ENCODE measurements at regions not wholly inside any gene's neighbourhood (a gene's known extent, or its start where the extent isn't known, plus 50 kb on each side); places are given as distances from the start of the nearest gene placed in this dataset.
A peak's percentile ranks its signal among the peaks of the same experiment; 100 is the strongest.

DNA sequence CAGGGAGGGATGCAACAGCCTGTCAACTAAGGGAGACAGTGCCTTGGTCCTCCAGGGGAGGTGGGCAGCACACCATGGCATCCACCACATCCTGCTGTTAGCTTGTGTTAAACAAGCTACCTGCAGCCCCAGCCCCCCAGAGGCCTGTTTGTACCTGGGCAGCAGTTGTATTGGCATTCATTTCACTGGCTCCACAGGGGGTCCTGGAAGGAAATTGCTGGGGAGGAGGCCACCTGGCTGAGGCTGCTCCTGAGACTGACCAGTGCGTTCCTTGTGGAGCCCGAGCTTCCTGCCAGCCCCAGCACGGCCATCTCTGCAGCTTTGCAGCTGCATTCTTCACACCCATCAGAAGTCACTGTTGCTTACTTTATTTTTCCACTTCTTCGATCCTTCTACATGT lies 479.9 kb downstream of the INSC start:
- H3K4me1 ChIP-seq (ENCODE audit: insufficient read depth): peaks cover 5% of the 10 kb centered on the region; the same call in 1 of the 2 replicates
- H3K4me3 ChIP-seq: no peak overlapping the region
- H3K27me3 ChIP-seq (ENCODE audit: insufficient read depth): no peaks in the 10 kb centered on the region
- TF ChIP-seq POLR2AphosphoS5 (IDR thresholded peaks at IDR 0.05; ENCODE audit: low read depth) (no peak), CREB1 (CRISPR knock-in tag; IDR thresholded peaks at IDR 0.05; ENCODE audit: low read depth) (no peak), EZH2phosphoT487 (IDR thresholded peaks at IDR 0.05; ENCODE audit: unreplicated experiment) (no peak), STAT1 (IDR thresholded peaks at IDR 0.05; ENCODE audit: unreplicated experiment) (no peak), EZH2 (IDR thresholded peaks at IDR 0.05; ENCODE audit: low read depth, unreplicated experiment) (no peak), ZNF114 (CRISPR knock-in tag; IDR thresholded peaks at IDR 0.05) (no peak), JUNB (IDR thresholded peaks at IDR 0.05; ENCODE audit: unreplicated experiment) (no peak), ZNF331 (CRISPR knock-in tag; IDR thresholded peaks at IDR 0.05; ENCODE audit: low read depth) (no peak), NANOG (IDR thresholded peaks at IDR 0.05; ENCODE audit: borderline replicate concordance) (no peak)
- TF ChIP-seq, protein P1, sequence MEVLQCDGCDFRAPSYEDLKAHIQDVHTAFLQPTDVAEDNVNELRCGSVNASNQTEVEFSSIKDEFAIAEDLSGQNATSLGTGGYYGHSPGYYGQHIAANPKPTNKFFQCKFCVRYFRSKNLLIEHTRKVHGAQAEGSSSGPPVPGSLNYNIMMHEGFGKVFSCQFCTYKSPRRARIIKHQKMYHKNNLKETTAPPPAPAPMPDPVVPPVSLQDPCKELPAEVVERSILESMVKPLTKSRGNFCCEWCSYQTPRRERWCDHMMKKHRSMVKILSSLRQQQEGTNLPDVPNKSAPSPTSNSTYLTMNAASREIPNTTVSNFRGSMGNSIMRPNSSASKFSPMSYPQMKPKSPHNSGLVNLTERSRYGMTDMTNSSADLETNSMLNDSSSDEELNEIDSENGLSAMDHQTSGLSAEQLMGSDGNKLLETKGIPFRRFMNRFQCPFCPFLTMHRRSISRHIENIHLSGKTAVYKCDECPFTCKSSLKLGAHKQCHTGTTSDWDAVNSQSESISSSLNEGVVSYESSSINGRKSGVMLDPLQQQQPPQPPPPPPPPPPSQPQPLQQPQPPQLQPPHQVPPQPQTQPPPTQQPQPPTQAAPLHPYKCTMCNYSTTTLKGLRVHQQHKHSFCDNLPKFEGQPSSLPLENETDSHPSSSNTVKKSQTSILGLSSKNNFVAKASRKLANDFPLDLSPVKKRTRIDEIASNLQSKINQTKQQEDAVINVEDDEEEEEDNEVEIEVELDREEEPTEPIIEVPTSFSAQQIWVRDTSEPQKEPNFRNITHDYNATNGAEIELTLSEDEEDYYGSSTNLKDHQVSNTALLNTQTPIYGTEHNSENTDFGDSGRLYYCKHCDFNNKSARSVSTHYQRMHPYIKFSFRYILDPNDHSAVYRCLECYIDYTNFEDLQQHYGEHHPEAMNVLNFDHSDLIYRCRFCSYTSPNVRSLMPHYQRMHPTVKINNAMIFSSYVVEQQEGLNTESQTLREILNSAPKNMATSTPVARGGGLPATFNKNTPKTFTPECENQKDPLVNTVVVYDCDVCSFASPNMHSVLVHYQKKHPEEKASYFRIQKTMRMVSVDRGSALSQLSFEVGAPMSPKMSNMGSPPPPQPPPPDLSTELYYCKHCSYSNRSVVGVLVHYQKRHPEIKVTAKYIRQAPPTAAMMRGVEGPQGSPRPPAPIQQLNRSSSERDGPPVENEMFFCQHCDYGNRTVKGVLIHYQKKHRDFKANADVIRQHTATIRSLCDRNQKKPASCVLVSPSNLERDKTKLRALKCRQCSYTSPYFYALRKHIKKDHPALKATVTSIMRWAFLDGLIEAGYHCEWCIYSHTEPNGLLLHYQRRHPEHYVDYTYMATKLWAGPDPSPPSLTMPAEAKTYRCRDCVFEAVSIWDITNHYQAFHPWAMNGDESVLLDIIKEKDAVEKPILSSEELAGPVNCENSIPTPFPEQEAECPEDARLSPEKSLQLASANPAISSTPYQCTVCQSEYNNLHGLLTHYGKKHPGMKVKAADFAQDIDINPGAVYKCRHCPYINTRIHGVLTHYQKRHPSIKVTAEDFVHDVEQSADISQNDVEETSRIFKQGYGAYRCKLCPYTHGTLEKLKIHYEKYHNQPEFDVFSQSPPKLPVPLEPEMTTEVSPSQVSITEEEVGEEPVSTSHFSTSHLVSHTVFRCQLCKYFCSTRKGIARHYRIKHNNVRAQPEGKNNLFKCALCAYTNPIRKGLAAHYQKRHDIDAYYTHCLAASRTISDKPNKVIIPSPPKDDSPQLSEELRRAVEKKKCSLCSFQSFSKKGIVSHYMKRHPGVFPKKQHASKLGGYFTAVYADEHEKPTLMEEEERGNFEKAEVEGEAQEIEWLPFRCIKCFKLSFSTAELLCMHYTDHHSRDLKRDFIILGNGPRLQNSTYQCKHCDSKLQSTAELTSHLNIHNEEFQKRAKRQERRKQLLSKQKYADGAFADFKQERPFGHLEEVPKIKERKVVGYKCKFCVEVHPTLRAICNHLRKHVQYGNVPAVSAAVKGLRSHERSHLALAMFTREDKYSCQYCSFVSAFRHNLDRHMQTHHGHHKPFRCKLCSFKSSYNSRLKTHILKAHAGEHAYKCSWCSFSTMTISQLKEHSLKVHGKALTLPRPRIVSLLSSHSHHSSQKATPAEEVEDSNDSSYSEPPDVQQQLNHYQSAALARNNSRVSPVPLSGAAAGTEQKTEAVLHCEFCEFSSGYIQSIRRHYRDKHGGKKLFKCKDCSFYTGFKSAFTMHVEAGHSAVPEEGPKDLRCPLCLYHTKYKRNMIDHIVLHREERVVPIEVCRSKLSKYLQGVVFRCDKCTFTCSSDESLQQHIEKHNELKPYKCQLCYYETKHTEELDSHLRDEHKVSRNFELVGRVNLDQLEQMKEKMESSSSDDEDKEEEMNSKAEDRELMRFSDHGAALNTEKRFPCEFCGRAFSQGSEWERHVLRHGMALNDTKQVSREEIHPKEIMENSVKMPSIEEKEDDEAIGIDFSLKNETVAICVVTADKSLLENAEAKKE (CRISPR knock-in tag; IDR thresholded peaks at IDR 0.05): no peak
- TF ChIP-seq, protein P2, sequence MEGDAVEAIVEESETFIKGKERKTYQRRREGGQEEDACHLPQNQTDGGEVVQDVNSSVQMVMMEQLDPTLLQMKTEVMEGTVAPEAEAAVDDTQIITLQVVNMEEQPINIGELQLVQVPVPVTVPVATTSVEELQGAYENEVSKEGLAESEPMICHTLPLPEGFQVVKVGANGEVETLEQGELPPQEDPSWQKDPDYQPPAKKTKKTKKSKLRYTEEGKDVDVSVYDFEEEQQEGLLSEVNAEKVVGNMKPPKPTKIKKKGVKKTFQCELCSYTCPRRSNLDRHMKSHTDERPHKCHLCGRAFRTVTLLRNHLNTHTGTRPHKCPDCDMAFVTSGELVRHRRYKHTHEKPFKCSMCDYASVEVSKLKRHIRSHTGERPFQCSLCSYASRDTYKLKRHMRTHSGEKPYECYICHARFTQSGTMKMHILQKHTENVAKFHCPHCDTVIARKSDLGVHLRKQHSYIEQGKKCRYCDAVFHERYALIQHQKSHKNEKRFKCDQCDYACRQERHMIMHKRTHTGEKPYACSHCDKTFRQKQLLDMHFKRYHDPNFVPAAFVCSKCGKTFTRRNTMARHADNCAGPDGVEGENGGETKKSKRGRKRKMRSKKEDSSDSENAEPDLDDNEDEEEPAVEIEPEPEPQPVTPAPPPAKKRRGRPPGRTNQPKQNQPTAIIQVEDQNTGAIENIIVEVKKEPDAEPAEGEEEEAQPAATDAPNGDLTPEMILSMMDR (conservative IDR thresholded peaks at IDR 0.05; ENCODE audit: low read depth in 2 of 2): no peak
- TF ChIP-seq, protein P3, sequence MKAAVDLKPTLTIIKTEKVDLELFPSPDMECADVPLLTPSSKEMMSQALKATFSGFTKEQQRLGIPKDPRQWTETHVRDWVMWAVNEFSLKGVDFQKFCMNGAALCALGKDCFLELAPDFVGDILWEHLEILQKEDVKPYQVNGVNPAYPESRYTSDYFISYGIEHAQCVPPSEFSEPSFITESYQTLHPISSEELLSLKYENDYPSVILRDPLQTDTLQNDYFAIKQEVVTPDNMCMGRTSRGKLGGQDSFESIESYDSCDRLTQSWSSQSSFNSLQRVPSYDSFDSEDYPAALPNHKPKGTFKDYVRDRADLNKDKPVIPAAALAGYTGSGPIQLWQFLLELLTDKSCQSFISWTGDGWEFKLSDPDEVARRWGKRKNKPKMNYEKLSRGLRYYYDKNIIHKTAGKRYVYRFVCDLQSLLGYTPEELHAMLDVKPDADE (IDR thresholded peaks at IDR 0.05): no peak
- TF ChIP-seq, protein P4, sequence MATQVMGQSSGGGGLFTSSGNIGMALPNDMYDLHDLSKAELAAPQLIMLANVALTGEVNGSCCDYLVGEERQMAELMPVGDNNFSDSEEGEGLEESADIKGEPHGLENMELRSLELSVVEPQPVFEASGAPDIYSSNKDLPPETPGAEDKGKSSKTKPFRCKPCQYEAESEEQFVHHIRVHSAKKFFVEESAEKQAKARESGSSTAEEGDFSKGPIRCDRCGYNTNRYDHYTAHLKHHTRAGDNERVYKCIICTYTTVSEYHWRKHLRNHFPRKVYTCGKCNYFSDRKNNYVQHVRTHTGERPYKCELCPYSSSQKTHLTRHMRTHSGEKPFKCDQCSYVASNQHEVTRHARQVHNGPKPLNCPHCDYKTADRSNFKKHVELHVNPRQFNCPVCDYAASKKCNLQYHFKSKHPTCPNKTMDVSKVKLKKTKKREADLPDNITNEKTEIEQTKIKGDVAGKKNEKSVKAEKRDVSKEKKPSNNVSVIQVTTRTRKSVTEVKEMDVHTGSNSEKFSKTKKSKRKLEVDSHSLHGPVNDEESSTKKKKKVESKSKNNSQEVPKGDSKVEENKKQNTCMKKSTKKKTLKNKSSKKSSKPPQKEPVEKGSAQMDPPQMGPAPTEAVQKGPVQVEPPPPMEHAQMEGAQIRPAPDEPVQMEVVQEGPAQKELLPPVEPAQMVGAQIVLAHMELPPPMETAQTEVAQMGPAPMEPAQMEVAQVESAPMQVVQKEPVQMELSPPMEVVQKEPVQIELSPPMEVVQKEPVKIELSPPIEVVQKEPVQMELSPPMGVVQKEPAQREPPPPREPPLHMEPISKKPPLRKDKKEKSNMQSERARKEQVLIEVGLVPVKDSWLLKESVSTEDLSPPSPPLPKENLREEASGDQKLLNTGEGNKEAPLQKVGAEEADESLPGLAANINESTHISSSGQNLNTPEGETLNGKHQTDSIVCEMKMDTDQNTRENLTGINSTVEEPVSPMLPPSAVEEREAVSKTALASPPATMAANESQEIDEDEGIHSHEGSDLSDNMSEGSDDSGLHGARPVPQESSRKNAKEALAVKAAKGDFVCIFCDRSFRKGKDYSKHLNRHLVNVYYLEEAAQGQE (IDR thresholded peaks at IDR 0.05; ENCODE audit: unreplicated experiment): no peak
- peaks cover 5% of the 10 kb centered on the region; the same call in 2 of the 3 replicates for H3K36me3 Mint-ChIP-seq (ENCODE audit: low read depth)
- no peak overlapping the region for H3K27ac Mint-ChIP-seq
- no peak overlapping the region for H3K4me2 ChIP-seq
- no peak overlapping the region for H3K4me3 Mint-ChIP-seq
- H3K36me3 ChIP-seq (ENCODE audit: insufficient read depth): no peaks in the 10 kb centered on the region
- H3K9me3 Mint-ChIP-seq: peaks cover 9% of the 10 kb centered on the region; the same call in 2 of the 3 replicates
- no peaks in the 10 kb centered on the region for H3K79me2 ChIP-seq (replicated peaks; ENCODE audit: insufficient read depth)
- H3K27ac ChIP-seq (ENCODE audit: low read depth): no peak overlapping the region
- no peak overlapping the region for H2AFZ ChIP-seq
- DNase-seq (ENCODE audit: low spot score): peak; percentile 52
- H3K4me1 Mint-ChIP-seq: peaks cover 14% of the 10 kb centered on the region
- no peaks in the 10 kb centered on the region for H4K20me1 ChIP-seq (replicated peaks; ENCODE audit: insufficient read depth)
- H3F3A ChIP-seq (replicated peaks; ENCODE audit: low read depth): no peaks in the 10 kb centered on the region
- peak; percentile 61 for ATAC-seq
- H3K27me3 Mint-ChIP-seq (ENCODE audit: insufficient read depth, low read depth, poor library complexity): no peaks in the 10 kb centered on the region
- 0 out of 2 replicates have a peak, but pooled peaks cover 15% of the 10 kb centered on the region for H3K9me2 ChIP-seq (ENCODE audit: insufficient read depth)
